ENCODE measurements at regions not wholly inside any gene's neighbourhood (a gene's known extent, or its start where the extent isn't known, plus 50 kb on each side); places are given as distances from the start of the nearest gene placed in this dataset.

GRCh38 chr5:123710031-123710430 is 198.1 kb downstream of the CSNK1G3 start:
- Histone ChIP-seq H3F3A (replicated peaks; ENCODE audit: insufficient read depth) (peaks cover 19% of the 10 kb centered on the region), H3K9me3 (0 out of 2 replicates have a peak, but pooled peaks cover 7% of the 10 kb centered on the region), H2AFZ (ENCODE audit: low read depth) (no peak overlapping the region), H3K27ac (ENCODE audit: low read depth in 2 of 2, low read length in 1 of 2) (peak overlapping the region in 1 of 2 experiments; percentile 82; a peak in 1 of 4 replicates), H3K4me3 (ENCODE audit: low read depth in 2 of 2, low read length in 1 of 2) (no peak overlapping the region), H3K27me3 (ENCODE audit: insufficient read depth) (no peaks in the 10 kb centered on the region), H3K4me1 (ENCODE audit: control insufficient read depth in 1 of 2, insufficient read depth in 2 of 2, low read depth in 1 of 2, low read length in 1 of 2) (peaks cover 0 to 18% of the 10 kb centered on the region in 2 experiments; a peak in 3 of 4 replicates), H3K9me2 (no peaks in the 10 kb centered on the region), H3K79me2 (ENCODE audit: insufficient read depth) (no peaks in the 10 kb centered on the region), H3K4me2 (no peak overlapping the region), H4K20me1 (ENCODE audit: insufficient read depth) (no peaks in the 10 kb centered on the region), H3K36me3 (replicated peaks in 1 of 2; ENCODE audit: control insufficient read depth in 1 of 2, insufficient read depth in 2 of 2, low read length in 1 of 2) (no peaks in the 10 kb centered on the region), H3K9ac (no peak overlapping the region)
- POLR2A ChIA-PET: no interaction called here
- TF ChIP-seq ELF1 (IDR thresholded peaks at IDR 0.05): no peak
- no peak for TF ChIP-seq RCOR1 (IDR thresholded peaks at IDR 0.05; ENCODE audit: low read length)
- CTCF ChIA-PET: no interaction called here
- no peak for DNase-seq
- 90% methylated on average over 3 of the region's 3 CpGs for WGBS (ENCODE audit: low lambda C conversion rate)

- ChIA-PET CTCF (no interaction called here), POLR2A (no interaction called here)
- H3K4me1 ChIP-seq (ENCODE audit: control insufficient read depth in 1 of 2, insufficient read depth in 2 of 2, low read depth in 1 of 2, low read length in 1 of 2): peaks cover 0 to 18% of the 10 kb centered on the region in 2 experiments; a peak in 3 of 4 replicates
- H3K79me2 ChIP-seq (ENCODE audit: insufficient read depth): no peaks in the 10 kb centered on the region
- H3K9me2 ChIP-seq: no peaks in the 10 kb centered on the region
- no peaks in the 10 kb centered on the region for H3K36me3 ChIP-seq (replicated peaks in 1 of 2; ENCODE audit: control insufficient read depth in 1 of 2, insufficient read depth in 2 of 2, low read length in 1 of 2)
- peak overlapping the region; percentile 24 for H3K4me2 ChIP-seq
- no peak for DNase-seq
- H3K9ac ChIP-seq: no peak overlapping the region; the same call in 1 of the 2 replicates
- H3F3A ChIP-seq (replicated peaks; ENCODE audit: insufficient read depth): peaks cover 19% of the 10 kb centered on the region
- no peaks in the 10 kb centered on the region for H3K27me3 ChIP-seq (ENCODE audit: insufficient read depth)
- H3K9me3 ChIP-seq: 0 out of 2 replicates have a peak, but pooled peaks cover 7% of the 10 kb centered on the region
- no peak overlapping the region for H3K4me3 ChIP-seq (ENCODE audit: low read depth in 2 of 2, low read length in 1 of 2)
- peak overlapping the region in 1 of 2 experiments; percentile 82; a peak in 2 of 4 replicates for H3K27ac ChIP-seq (ENCODE audit: low read depth in 2 of 2, low read length in 1 of 2)
- H4K20me1 ChIP-seq (ENCODE audit: insufficient read depth): no peaks in the 10 kb centered on the region
- no peak for TF ChIP-seq EZH2phosphoT487 (IDR thresholded peaks at IDR 0.05; ENCODE audit: borderline replicate concordance, low read depth)
- TF ChIP-seq FOXJ3 (CRISPR knock-in tag; IDR thresholded peaks at IDR 0.05): no peak
- TF ChIP-seq IRF3 (IDR thresholded peaks at IDR 0.05; ENCODE audit: low read depth, low read length): no peak
- no peak for TF ChIP-seq MXI1 (IDR thresholded peaks at IDR 0.05; ENCODE audit: low read depth, low read length)
- TF ChIP-seq MAX (IDR thresholded peaks at IDR 0.05; ENCODE audit: low read depth): no peak
- no peak for TF ChIP-seq RXRA (IDR thresholded peaks at IDR 0.05; ENCODE audit: borderline replicate concordance, low read depth)
- no peak for TF ChIP-seq CTCF (IDR thresholded peaks at IDR 0.05)
- TF ChIP-seq NRF1 (IDR thresholded peaks at IDR 0.05; ENCODE audit: low read depth, low read length): no peak
- no peak for TF ChIP-seq ELF1 (IDR thresholded peaks at IDR 0.05)
- TF ChIP-seq RFX5 (IDR thresholded peaks at IDR 0.05; ENCODE audit: low read length): no peak
- no peak for TF ChIP-seq USF2 (IDR thresholded peaks at IDR 0.05; ENCODE audit: borderline replicate concordance, low read depth, low read length)
- no peak for TF ChIP-seq GATA2 (CRISPR knock-in tag; IDR thresholded peaks at IDR 0.05)
- TF ChIP-seq SIN3A (IDR thresholded peaks at IDR 0.05; ENCODE audit: borderline replicate concordance, low read depth, low read length): no peak
- no peak for TF ChIP-seq ZBTB33 (IDR thresholded peaks at IDR 0.05; ENCODE audit: borderline replicate concordance, low read depth)
- TF ChIP-seq EP300 (IDR thresholded peaks at IDR 0.05; ENCODE audit: borderline replicate concordance in 1 of 2, low read depth in 1 of 2, low read length in 1 of 2): no peak
- TF ChIP-seq JUND (IDR thresholded peaks at IDR 0.05): no peak
- no peak for TF ChIP-seq TEAD4 (IDR thresholded peaks at IDR 0.05; ENCODE audit: borderline replicate concordance, insufficient read depth)
- TF ChIP-seq USF1 (IDR thresholded peaks at IDR 0.05; ENCODE audit: borderline replicate concordance, low read depth): no peak
- no peak for TF ChIP-seq MEF2A (IDR thresholded peaks at IDR 0.05; ENCODE audit: borderline replicate concordance, low read depth)
- TF ChIP-seq RCOR1 (IDR thresholded peaks at IDR 0.05; ENCODE audit: low read length): no peak
- 94% methylated on average over 1 of the region's 1 CpG for WGBS (ENCODE audit: low lambda C conversion rate)
- 0 out of 2 replicates have a peak overlapping the region, but pooled peaks have one; percentile 19 for H2AFZ ChIP-seq (ENCODE audit: low read depth)
Observed at GRCh38 chr5:123709422-123709821, 197.4 kb downstream of the CSNK1G3 start.

Measured in SK-N-SH (cell line).